A549 (cell line): ENCODE measurements at regions not wholly inside any gene's neighbourhood (a gene's known extent, or its start where the extent isn't known, plus 50 kb on each side); places are given as distances from the start of the nearest gene placed in this dataset.

Experiments
- ATAC-seq, 2 experiments: fragments of 200-7000 bp in 1 of 2; fragments of >200 bp in 1 of 2; cut with Nextera tagmentation in 1 of 2; cut with Tn5 transposase in 1 of 2; 3 replicates each; pipeline versions ENCODE4 v1.8.0 to v1.9.1; 2018 to 2020; ENCODE audit warnings: mild to moderate bottlenecking in 1 of 2, moderate library complexity in 1 of 2
- CTCF ChIA-PET: fragments of 300-600 bp; sonication (Branson Sonifier 250); formaldehyde crosslinking; extraction: SDS; loops from one replicate; lab custom pipeline; 2021; ENCODE audit warnings: antibody characterized with exemption, inconsistent platforms; lab: Yijun Ruan, JAX
- POLR2A ChIA-PET: fragments of 350-600 bp; formaldehyde crosslinking; extraction: SDS; loops from one replicate; lab custom pipeline; 2021; ENCODE audit warnings: antibody characterized with exemption, inconsistent platforms; lab: Yijun Ruan, JAX
- DNase-seq, 2 experiments: peaks; one replicate each; pipeline versions ENCODE4 v3.0.0 to v3.0.0-alpha.2; 2011 to 2016; ENCODE audit warnings: low read depth in 1 of 2, low spot score in 1 of 2
- FAIRE-seq: peaks from 2 replicates; lab custom pipeline; 2011; peaks lifted over from hg19 to GRCh38; lab: Jason Lieb, UNC
- H3K27ac ChIP-seq, 2 experiments: fragments of >200 bp; sonication (Bioruptor Twin); formaldehyde crosslinking; 3 replicates each; pipeline ENCODE4 v1.5.1; 2016 to 2017
- H3K4me1 ChIP-seq: fragments of >200 bp; sonication (Bioruptor Twin); formaldehyde crosslinking; 3 replicates; pipeline ENCODE4 v1.6.1; 2016
- H3K4me2 ChIP-seq: fragments of >200 bp; sonication (Bioruptor Twin); formaldehyde crosslinking; 3 replicates; pipeline ENCODE4 v1.6.1; 2016
- H3K4me3 ChIP-seq: fragments of >200 bp; sonication (Bioruptor Twin); formaldehyde crosslinking; 3 replicates; pipeline ENCODE4 v1.5.1; 2016
- H3K9me3 ChIP-seq: fragments of >200 bp; sonication (Bioruptor Twin); formaldehyde crosslinking; 3 replicates; pipeline ENCODE4 v1.6.1; 2016
- BHLHE40 ChIP-seq: IDR thresholded peaks from 2 replicates; pipeline ENCODE4 v1.6.1; 2012; ENCODE audit warnings: low read depth, low read length, inconsistent platforms
- CBX2 ChIP-seq: fragments of 200-600 bp; sonication (generic); IDR thresholded peaks from 2 replicates; pipeline ENCODE4 v1.6.1; 2016; ENCODE audit warnings: low read depth, mild to moderate bottlenecking, borderline replicate concordance
- CHD2 ChIP-seq: fragments of 150-350 bp; IDR thresholded peaks from 2 replicates; pipeline ENCODE4 v1.6.1; 2014; ENCODE audit warnings: low read length; ENCODE audit not compliant: partially characterized antibody
- CHD4 ChIP-seq: fragments of 200-600 bp; sonication (generic); IDR thresholded peaks from 2 replicates; pipeline ENCODE4 v1.6.1; 2016; ENCODE audit warnings: antibody characterized with exemption, mild to moderate bottlenecking, borderline replicate concordance
- EHMT2 ChIP-seq: fragments of 200-600 bp; sonication (generic); IDR thresholded peaks from 2 replicates; pipeline ENCODE4 v1.6.1; 2016; ENCODE audit warnings: antibody characterized with exemption, low read depth, mild to moderate bottlenecking, moderate library complexity
- EP300 ChIP-seq, 2 experiments: fragments of >200 bp; sonication (Bioruptor Twin); formaldehyde crosslinking; IDR thresholded peaks; 2 replicates in 1 of 2; 3 replicates in 1 of 2; pipeline ENCODE4 v1.6.1; 2016 to 2017
- GATA3 ChIP-seq: IDR thresholded peaks from 2 replicates; pipeline ENCODE4 v1.6.1; 2012; ENCODE audit warnings: borderline replicate concordance
- HDAC2 ChIP-seq: fragments of 200-600 bp; sonication (generic); IDR thresholded peaks from 2 replicates; pipeline ENCODE4 v1.6.1; 2016
- HEYL ChIP-seq: fragments of 250-450 bp; sonication (Bioruptor Pico); IDR thresholded peaks from 2 replicates; pipeline ENCODE4 v1.8.0; 2021; ENCODE audit warnings: mild to moderate bottlenecking, moderate library complexity
- HOXB13 ChIP-seq: fragments of 250-450 bp; sonication (Bioruptor Pico); IDR thresholded peaks from 2 replicates; pipeline ENCODE4 v1.5.0; 2020; ENCODE audit warnings: low read depth, mild to moderate bottlenecking, moderate library complexity
- JUN ChIP-seq, 2 experiments: fragments of >200 bp; sonication (Bioruptor Twin); formaldehyde crosslinking; IDR thresholded peaks; 2 replicates in 1 of 2; 3 replicates in 1 of 2; pipeline ENCODE4 v1.6.1; 2016 to 2017
- JUNB ChIP-seq: fragments of >200 bp; sonication (Bioruptor Twin); formaldehyde crosslinking; IDR thresholded peaks from 2 replicates; pipeline ENCODE4 v1.6.1; 2016
- MAZ ChIP-seq: fragments of 150-350 bp; IDR thresholded peaks from 2 replicates; pipeline ENCODE4 v1.6.1; 2014; ENCODE audit warnings: antibody characterized with exemption, low read depth, low read length, borderline replicate concordance
- PHF8 ChIP-seq: fragments of 200-600 bp; sonication (generic); IDR thresholded peaks from 2 replicates; pipeline ENCODE4 v1.6.1; 2016; ENCODE audit warnings: low read depth, mild to moderate bottlenecking, antibody characterized with exemption, moderate library complexity, borderline replicate concordance
- POLR2A ChIP-seq: IDR thresholded peaks from 2 replicates; pipeline ENCODE4 v1.6.1; 2012; ENCODE audit warnings: mild to moderate bottlenecking, low read length
- RCOR1 ChIP-seq: fragments of 150-350 bp; IDR thresholded peaks from 2 replicates; pipeline ENCODE4 v1.6.1; 2014; ENCODE audit warnings: antibody characterized with exemption, low read length, low read depth
- RNF2 ChIP-seq: fragments of 200-600 bp; sonication (generic); IDR thresholded peaks from 2 replicates; pipeline ENCODE4 v1.6.1; 2016; ENCODE audit warnings: low read depth, mild to moderate bottlenecking, antibody characterized with exemption, moderate library complexity, borderline replicate concordance
- SMC3 ChIP-seq: fragments of >200 bp; sonication (Bioruptor Twin); formaldehyde crosslinking; IDR thresholded peaks from 3 replicates; pipeline ENCODE4 v1.6.1; 2018; ENCODE audit warnings: inconsistent platforms
- ZC3H11A ChIP-seq: fragments of 450-650 bp; IDR thresholded peaks from 2 replicates; pipeline ENCODE4 v1.6.1; 2014; ENCODE audit warnings: antibody characterized with exemption, mild to moderate bottlenecking
- ZSCAN20 ChIP-seq: fragments of 250-450 bp; sonication (Bioruptor Pico); IDR thresholded peaks from 2 replicates; pipeline ENCODE4 v1.8.0; 2022; ENCODE audit warnings: mild to moderate bottlenecking, moderate library complexity
- WGBS: methylation state at CpG from one replicate; pipeline ENCODE4 v1.1.6; 2017; ENCODE audit errors: missing lambda C conversion rate; 5-methylcytosine and 5-hydroxymethylcytosine counted together
- TF ChIP-seq, protein P1 (sequence below): fragments of 250-450 bp; sonication (Bioruptor Pico); IDR thresholded peaks from 2 replicates; pipeline ENCODE4 v1.5.0; 2021; ENCODE audit warnings: mild to moderate bottlenecking, moderate library complexity, borderline replicate concordance
- TF ChIP-seq, protein P2 (sequence below): fragments of 200-600 bp; sonication (generic); IDR thresholded peaks from 2 replicates; pipeline ENCODE4 v1.6.1; 2016; ENCODE audit warnings: antibody characterized with exemption, mild to moderate bottlenecking, moderate library complexity
- TF ChIP-seq, protein P3 (sequence below): fragments of 450-650 bp; IDR thresholded peaks from 2 replicates; pipeline ENCODE4 v1.6.1; 2014; ENCODE audit warnings: antibody characterized with exemption

DNA sequence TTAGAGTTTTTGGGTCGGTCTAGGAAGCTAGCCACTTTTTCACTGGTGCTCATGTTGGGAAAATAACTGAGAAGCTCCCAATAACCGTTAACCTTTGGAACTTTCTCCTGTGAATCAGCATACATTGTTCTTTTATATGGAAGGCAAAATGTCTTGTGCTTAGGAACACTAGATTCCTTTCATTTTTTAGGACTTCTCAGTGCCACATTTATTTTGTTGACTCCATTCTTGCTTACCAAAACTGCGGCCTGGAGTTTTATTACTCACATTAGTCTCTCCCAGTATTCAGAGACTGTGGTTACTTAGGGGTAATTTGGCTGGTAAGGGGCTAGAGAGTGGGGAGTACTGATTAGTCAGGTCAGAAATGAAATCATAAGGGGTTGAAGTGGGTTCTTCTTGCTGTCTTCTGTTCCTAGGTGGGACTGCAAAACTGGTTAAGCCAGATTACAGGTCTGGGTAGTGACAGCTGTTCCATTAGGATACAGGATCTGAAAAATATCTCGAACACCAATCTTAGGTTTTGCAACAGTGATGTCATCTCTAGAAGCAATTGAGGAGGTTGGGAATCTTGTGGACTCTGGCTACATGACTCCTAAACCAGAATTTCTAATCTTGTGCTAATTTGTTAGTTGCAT lies 631.4 kb upstream of the LUZP2 start:
- CTCF ChIA-PET = no interaction called here

DNA sequence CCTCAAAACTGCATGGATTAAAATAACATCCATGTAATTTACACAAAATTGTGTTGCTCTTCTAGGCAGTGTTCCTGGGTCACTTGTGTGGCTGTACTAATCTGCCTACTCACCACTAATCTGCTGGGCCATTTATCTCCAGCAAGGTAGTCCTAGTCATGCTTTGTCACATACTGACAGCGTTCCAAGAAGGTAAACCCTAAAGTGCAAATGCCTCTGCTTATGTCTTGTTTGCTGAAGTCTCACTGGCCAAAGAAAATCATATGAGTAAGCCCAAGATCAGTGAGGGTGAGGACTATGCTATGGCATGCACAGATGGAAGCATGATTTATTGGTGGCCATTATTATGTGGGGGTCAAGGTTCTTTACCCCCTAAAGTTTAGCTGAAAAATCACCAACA lies 630.2 kb upstream of the LUZP2 start:
- POLR2A ChIA-PET = no interaction called here
- no peaks in the 10 kb centered on the region; the same call in 2 of the 3 replicates for H3K9me3 ChIP-seq
- DNase-seq (peak in 1 of 2 experiments; percentile 6), ATAC-seq (no peak), FAIRE-seq (no peak)
- CTCF ChIA-PET = no interaction called here
- no peak overlapping the region for H3K4me3 ChIP-seq
- no peak overlapping the region for H3K4me2 ChIP-seq
- H3K27ac ChIP-seq = no peak overlapping the region
- TF ChIP-seq ZC3H11A (no peak), GATA3 (no peak), EHMT2 (no peak), CBX2 (no peak), HEYL (CRISPR knock-in tag) (no peak), BHLHE40 (no peak), HOXB13 (CRISPR knock-in tag) (no peak), HDAC2 (no peak), SMC3 (no peak), RCOR1 (no peak)
- TF ChIP-seq, protein P1, sequence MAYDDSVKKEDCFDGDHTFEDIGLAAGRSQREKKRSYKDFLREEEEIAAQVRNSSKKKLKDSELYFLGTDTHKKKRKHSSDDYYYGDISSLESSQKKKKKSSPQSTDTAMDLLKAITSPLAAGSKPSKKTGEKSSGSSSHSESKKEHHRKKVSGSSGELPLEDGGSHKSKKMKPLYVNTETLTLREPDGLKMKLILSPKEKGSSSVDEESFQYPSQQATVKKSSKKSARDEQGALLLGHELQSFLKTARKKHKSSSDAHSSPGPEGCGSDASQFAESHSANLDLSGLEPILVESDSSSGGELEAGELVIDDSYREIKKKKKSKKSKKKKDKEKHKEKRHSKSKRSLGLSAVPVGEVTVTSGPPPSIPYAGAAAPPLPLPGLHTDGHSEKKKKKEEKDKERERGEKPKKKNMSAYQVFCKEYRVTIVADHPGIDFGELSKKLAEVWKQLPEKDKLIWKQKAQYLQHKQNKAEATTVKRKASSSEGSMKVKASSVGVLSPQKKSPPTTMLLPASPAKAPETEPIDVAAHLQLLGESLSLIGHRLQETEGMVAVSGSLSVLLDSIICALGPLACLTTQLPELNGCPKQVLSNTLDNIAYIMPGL = no peak
- no peaks in the 10 kb centered on the region for H3K4me1 ChIP-seq
- WGBS = 0% methylated on average over 1 of the region's 1 CpG

More for the DNA sequence above, 631.4 kb upstream of the LUZP2 start:
- Histone ChIP-seq H3K4me1 (no peaks in the 10 kb centered on the region), H3K27ac (no peak overlapping the region), H3K4me3 (no peak overlapping the region), H3K4me2 (no peak overlapping the region), H3K9me3 (no peaks in the 10 kb centered on the region; the same call in 2 of the 3 replicates)
- no peak for ATAC-seq
- WGBS = 17% methylated on average over 4 of the region's 4 CpGs
- DNase-seq = no peak
- no peak for FAIRE-seq
- TF ChIP-seq CBX2 = no peak
- no peak for TF ChIP-seq EP300 (IDR thresholded peaks at IDR 0.05)
- TF ChIP-seq HDAC2 = no peak
- TF ChIP-seq JUNB = no peak
- TF ChIP-seq, protein P2, sequence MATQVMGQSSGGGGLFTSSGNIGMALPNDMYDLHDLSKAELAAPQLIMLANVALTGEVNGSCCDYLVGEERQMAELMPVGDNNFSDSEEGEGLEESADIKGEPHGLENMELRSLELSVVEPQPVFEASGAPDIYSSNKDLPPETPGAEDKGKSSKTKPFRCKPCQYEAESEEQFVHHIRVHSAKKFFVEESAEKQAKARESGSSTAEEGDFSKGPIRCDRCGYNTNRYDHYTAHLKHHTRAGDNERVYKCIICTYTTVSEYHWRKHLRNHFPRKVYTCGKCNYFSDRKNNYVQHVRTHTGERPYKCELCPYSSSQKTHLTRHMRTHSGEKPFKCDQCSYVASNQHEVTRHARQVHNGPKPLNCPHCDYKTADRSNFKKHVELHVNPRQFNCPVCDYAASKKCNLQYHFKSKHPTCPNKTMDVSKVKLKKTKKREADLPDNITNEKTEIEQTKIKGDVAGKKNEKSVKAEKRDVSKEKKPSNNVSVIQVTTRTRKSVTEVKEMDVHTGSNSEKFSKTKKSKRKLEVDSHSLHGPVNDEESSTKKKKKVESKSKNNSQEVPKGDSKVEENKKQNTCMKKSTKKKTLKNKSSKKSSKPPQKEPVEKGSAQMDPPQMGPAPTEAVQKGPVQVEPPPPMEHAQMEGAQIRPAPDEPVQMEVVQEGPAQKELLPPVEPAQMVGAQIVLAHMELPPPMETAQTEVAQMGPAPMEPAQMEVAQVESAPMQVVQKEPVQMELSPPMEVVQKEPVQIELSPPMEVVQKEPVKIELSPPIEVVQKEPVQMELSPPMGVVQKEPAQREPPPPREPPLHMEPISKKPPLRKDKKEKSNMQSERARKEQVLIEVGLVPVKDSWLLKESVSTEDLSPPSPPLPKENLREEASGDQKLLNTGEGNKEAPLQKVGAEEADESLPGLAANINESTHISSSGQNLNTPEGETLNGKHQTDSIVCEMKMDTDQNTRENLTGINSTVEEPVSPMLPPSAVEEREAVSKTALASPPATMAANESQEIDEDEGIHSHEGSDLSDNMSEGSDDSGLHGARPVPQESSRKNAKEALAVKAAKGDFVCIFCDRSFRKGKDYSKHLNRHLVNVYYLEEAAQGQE = no peak
- TF ChIP-seq CHD2 = no peak
- TF ChIP-seq RNF2 = no peak
- TF ChIP-seq ZSCAN20 = no peak
- TF ChIP-seq POLR2A = no peak
- TF ChIP-seq BHLHE40 = no peak
- no peak for TF ChIP-seq JUN (IDR thresholded peaks at IDR 0.05)
- TF ChIP-seq, protein P3, sequence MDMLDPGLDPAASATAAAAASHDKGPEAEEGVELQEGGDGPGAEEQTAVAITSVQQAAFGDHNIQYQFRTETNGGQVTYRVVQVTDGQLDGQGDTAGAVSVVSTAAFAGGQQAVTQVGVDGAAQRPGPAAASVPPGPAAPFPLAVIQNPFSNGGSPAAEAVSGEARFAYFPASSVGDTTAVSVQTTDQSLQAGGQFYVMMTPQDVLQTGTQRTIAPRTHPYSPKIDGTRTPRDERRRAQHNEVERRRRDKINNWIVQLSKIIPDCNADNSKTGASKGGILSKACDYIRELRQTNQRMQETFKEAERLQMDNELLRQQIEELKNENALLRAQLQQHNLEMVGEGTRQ = no peak
- no peak for TF ChIP-seq MAZ
- no peak for TF ChIP-seq CHD4
- TF ChIP-seq PHF8 = no peak
- POLR2A ChIA-PET = no interaction called here
